Large intestine (tissue), 3 donors: ENCODE measurements at regions not wholly inside any gene's neighbourhood (a gene's known extent, or its start where the extent isn't known, plus 50 kb on each side); places are given as distances from the start of the nearest gene placed in this dataset.

Experiments
- DNase-seq, 2 donors: peaks; one replicate each; pipeline versions ENCODE4 v3.0.0 to v3.0.0-alpha.2; 2013
- H3K27ac ChIP-seq: one replicate; pipeline ENCODE4 v1.5.1; 2013; ENCODE audit warnings: low read length
- H3K27me3 ChIP-seq: 2 replicates; pipeline ENCODE4 v1.6.1; 2013; ENCODE audit warnings: low read length; ENCODE audit not compliant: control insufficient read depth, insufficient read depth
- H3K36me3 ChIP-seq: 2 replicates; pipeline ENCODE4 v1.6.1; 2013; ENCODE audit warnings: low read length; ENCODE audit not compliant: control insufficient read depth, insufficient read depth
- H3K4me1 ChIP-seq: one replicate; pipeline ENCODE4 v1.6.1; 2013; ENCODE audit warnings: low read length; ENCODE audit not compliant: control insufficient read depth, insufficient read depth
- H3K4me3 ChIP-seq: one replicate; pipeline ENCODE4 v1.5.1; 2013; ENCODE audit warnings: low read length
- H3K9me3 ChIP-seq: one replicate; pipeline ENCODE4 v1.6.1; 2013; ENCODE audit warnings: mild to moderate bottlenecking, low read depth, low read length, moderate library complexity; ENCODE audit not compliant: control insufficient read depth
- WGBS: methylation state at CpG from one replicate; pipeline ENCODE4 v1.1.5; 2013; ENCODE audit warnings: low lambda C conversion rate; ENCODE audit not compliant: insufficient coverage; 5-methylcytosine and 5-hydroxymethylcytosine counted together

- no peak for DNase-seq
- no peaks in the 10 kb centered on the region for H3K27me3 ChIP-seq
- H3K36me3 ChIP-seq, result no peaks in the 10 kb centered on the region
- no peak overlapping the region for H3K4me3 ChIP-seq
- no peaks in the 10 kb centered on the region for H3K4me1 ChIP-seq
- H3K9me3 ChIP-seq, result no peaks in the 10 kb centered on the region
- H3K27ac ChIP-seq, result no peak overlapping the region
Observed at GRCh38 chr5:175274171-175274570, 169.8 kb downstream of the DRD1 start.

- H3K4me3 ChIP-seq, result no peak overlapping the region
- H3K27ac ChIP-seq, result no peak overlapping the region
- no peaks in the 10 kb centered on the region for H3K27me3 ChIP-seq
- no peaks in the 10 kb centered on the region for H3K4me1 ChIP-seq
- no peaks in the 10 kb centered on the region for H3K36me3 ChIP-seq
- DNase-seq, result no peak
- WGBS, result no CpG with 5 or more reads among the region's 2 CpGs
- H3K9me3 ChIP-seq, result no peaks in the 10 kb centered on the region
Observed at GRCh38 chr5:175264406-175264805, 179.6 kb downstream of the DRD1 start.

- DNase-seq, result no peak
- WGBS, result 57% methylated on average over 2 of the region's 3 CpGs
- Histone ChIP-seq H3K4me1 (no peaks in the 10 kb centered on the region), H3K36me3 (no peaks in the 10 kb centered on the region), H3K4me3 (no peak overlapping the region), H3K27me3 (no peaks in the 10 kb centered on the region), H3K9me3 (no peaks in the 10 kb centered on the region), H3K27ac (no peak overlapping the region)
Observed at GRCh38 chr5:175263776-175264175, 180.2 kb downstream of the DRD1 start.

- no CpG with 5 or more reads among the region's 4 CpGs for WGBS
- no peak overlapping the region for H3K4me3 ChIP-seq
Observed at GRCh38 chr5:175261526-175261925, 182.5 kb downstream of the DRD1 start.

DNA sequence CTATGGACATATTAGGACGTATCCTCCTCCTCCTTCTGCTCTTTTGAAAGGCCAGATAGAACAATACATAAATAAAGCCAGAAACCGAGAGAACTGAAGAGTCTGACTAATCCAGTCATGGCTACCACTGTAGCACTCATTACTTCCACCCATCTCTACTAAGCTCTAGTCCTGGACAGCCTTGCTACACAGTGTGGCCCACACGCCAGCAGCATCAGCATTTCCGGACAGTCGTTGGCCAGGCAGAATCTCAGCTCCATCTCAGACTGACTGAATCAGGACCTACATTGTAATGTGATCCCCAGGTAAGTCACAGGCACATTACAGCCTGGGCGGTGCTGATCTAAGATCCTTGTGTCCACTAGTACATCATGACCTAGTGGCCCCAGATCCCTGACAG is 182.9 kb downstream of the DRD1 start:
- no peaks in the 10 kb centered on the region for H3K9me3 ChIP-seq
- WGBS, result no CpG with 5 or more reads among the region's 6 CpGs
- DNase-seq, result no peak

More at GRCh38 chr5:175261526-175261925, 182.5 kb downstream of the DRD1 start:
- no peak for DNase-seq
- no peaks in the 10 kb centered on the region for H3K4me1 ChIP-seq
- H3K9me3 ChIP-seq, result no peaks in the 10 kb centered on the region
- H3K27me3 ChIP-seq, result no peaks in the 10 kb centered on the region
- H3K27ac ChIP-seq, result no peak overlapping the region
- no peaks in the 10 kb centered on the region for H3K36me3 ChIP-seq

DNA sequence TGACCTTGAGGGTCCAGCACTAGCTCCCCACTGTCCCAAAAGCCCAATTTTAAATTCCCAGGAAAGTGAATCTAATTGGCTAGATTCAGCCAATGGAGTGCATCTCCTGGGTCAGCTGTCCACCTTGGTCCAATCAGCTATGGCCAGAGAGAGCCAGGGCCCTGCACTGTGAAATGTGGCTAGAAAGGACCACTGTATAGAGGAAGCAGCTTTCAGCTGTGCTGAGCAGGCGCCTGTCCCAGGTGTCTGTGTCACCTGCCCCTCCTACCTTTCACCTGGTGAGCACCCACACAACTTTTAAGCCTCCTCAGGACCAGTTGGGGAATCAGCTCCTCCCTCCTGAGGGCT is 186.2 kb downstream of the DRD1 start:
- WGBS, result no CpG with 5 or more reads among the region's 1 CpG
- H3K9me3 ChIP-seq, result no peaks in the 10 kb centered on the region
- H3K36me3 ChIP-seq, result no peaks in the 10 kb centered on the region

More for the DNA sequence above, 182.9 kb downstream of the DRD1 start:
- Histone ChIP-seq H3K27me3 (no peaks in the 10 kb centered on the region), H3K4me3 (no peak overlapping the region), H3K4me1 (no peaks in the 10 kb centered on the region), H3K36me3 (no peaks in the 10 kb centered on the region), H3K27ac (no peak overlapping the region)

DNA sequence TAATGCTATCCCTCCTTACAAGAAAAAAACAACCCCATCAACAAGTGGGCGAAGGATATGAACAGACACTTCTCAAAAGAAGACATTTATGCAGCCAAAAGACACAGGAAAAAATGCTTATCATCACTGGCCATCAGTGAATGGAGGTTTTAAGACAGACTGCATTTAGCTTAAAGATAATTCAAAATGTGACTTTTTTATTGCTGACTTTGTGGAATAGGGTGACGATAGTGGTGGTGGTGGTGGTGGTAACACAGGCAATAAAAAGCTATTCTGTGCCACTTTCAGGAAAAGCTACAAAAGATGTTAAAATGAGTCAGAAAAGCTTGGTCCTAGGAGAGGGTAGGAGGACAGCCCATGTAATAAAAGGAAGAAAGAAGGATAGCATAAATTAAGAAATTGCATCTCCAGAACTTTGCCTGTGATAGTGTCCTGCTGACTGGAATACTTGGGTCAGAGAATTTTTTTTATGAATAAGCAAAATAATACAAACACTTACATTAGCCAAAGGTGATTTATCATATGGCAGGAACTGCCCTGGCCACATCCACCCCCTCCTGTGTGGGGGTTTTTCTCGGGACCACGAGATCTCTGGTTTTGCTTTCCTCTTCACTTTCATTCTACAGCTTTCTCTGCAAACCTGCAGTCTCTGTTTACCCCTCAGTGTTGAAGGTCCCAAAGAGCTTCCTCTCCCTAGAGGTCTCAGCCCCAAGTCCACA is 186.7 kb downstream of the DRD1 start:
- DNase-seq, result no peak
- Histone ChIP-seq H3K9me3 (no peaks in the 10 kb centered on the region), H3K27ac (no peak overlapping the region), H3K36me3 (no peaks in the 10 kb centered on the region), H3K4me1 (no peaks in the 10 kb centered on the region), H3K27me3 (no peaks in the 10 kb centered on the region), H3K4me3 (no peak overlapping the region)
- WGBS, result no CpG with 5 or more reads among the region's 4 CpGs

More for the DNA sequence above, 186.2 kb downstream of the DRD1 start:
- Histone ChIP-seq H3K4me3 (no peak overlapping the region), H3K27ac (no peak overlapping the region), H3K4me1 (no peaks in the 10 kb centered on the region), H3K27me3 (no peaks in the 10 kb centered on the region)
- no peak for DNase-seq

GRCh38 chr5:175254155-175254554 is 189.8 kb downstream of the DRD1 start:
- no peak for DNase-seq
- H3K27me3 ChIP-seq, result no peaks in the 10 kb centered on the region
- no CpG with 5 or more reads among the region's 1 CpG for WGBS
- no peak overlapping the region for H3K27ac ChIP-seq
- no peak overlapping the region for H3K4me3 ChIP-seq
- no peaks in the 10 kb centered on the region for H3K36me3 ChIP-seq
- no peaks in the 10 kb centered on the region for H3K4me1 ChIP-seq
- no peaks in the 10 kb centered on the region for H3K9me3 ChIP-seq

DNA sequence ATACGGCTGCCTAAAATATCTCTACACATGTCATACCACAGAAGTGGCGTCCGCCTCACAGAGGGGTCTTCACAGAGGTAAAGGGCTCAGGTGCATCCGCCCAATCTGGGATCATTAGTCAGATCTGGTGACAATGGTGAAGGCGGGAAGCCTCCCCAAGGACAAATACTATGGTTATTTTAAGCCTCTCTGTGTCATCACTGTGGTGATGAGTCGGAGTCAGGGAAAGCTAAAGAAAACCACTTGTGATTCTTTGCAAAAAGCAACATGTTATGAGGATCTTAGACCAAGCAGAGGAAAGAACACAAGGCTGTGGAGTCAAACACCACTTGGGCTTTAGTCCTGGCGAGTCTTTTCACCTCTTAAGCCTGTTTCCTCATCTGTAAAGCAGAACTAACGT is 190.4 kb downstream of the DRD1 start:
- no CpG with 5 or more reads among the region's 8 CpGs for WGBS
- no peak overlapping the region for H3K27ac ChIP-seq
- no peaks in the 10 kb centered on the region for H3K27me3 ChIP-seq

DNA sequence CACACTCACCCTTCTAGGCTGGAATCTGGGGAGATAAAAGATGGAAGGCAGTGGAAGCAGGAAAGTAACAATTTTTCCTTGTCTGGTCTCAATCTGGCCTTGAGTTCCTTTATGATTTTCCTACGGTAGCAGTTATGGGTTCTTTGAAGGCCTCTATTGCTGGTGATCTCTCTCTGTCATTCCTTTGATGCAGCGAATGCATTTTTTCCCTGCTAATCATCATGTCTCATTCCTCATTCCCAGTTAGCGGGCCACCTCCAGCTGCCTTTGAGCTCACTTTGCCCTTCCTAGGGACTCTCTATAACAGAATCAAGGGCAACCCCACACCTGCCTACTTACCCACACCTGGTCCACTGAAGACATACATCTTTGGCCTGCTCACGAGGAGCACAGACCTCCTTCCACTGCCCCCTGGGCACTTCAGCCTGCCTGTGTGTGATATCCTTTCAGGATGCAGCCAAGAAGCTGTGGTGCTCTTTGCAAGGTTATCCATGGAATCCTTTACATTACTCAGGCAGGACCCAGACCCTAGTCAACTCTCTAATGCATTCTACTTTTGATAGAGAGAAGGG is 191.7 kb downstream of the DRD1 start:
- no peak overlapping the region for H3K27ac ChIP-seq
- H3K4me3 ChIP-seq, result no peak overlapping the region
- WGBS, result 100% methylated on average over 1 of the region's 4 CpGs

More for the DNA sequence above, 190.4 kb downstream of the DRD1 start:
- Histone ChIP-seq H3K36me3 (no peaks in the 10 kb centered on the region), H3K4me1 (no peaks in the 10 kb centered on the region), H3K4me3 (no peak overlapping the region), H3K9me3 (no peaks in the 10 kb centered on the region)
- DNase-seq, result no peak

GRCh38 chr5:175250426-175250825 is 193.6 kb downstream of the DRD1 start:
- no peak for DNase-seq
- no CpG with 5 or more reads among the region's 4 CpGs for WGBS
- no peaks in the 10 kb centered on the region for H3K27me3 ChIP-seq

More for the DNA sequence above, 191.7 kb downstream of the DRD1 start:
- Histone ChIP-seq H3K4me1 (no peaks in the 10 kb centered on the region), H3K36me3 (no peaks in the 10 kb centered on the region), H3K27me3 (no peaks in the 10 kb centered on the region), H3K9me3 (no peaks in the 10 kb centered on the region)
- no peak for DNase-seq

More at GRCh38 chr5:175250426-175250825, 193.6 kb downstream of the DRD1 start:
- Histone ChIP-seq H3K27ac (no peak overlapping the region), H3K9me3 (no peaks in the 10 kb centered on the region), H3K4me1 (no peaks in the 10 kb centered on the region), H3K36me3 (no peaks in the 10 kb centered on the region), H3K4me3 (no peak overlapping the region)
